GM12865 (cell line): ENCODE measurements at regions not wholly inside any gene's neighbourhood (a gene's known extent, or its start where the extent isn't known, plus 50 kb on each side); places are given as distances from the start of the nearest gene placed in this dataset.

Source experiments
- DNase-seq: peaks from one replicate; pipeline ENCODE4 v3.0.0; 2010; ENCODE audit warnings: low read depth
- H3K4me3 ChIP-seq: 2 replicates; pipeline ENCODE4 v1.5.1; 2011; ENCODE audit warnings: mild to moderate bottlenecking, low read depth, low read length, control low read depth
- TF ChIP-seq, protein P1 (sequence below): IDR thresholded peaks from 2 replicates; pipeline ENCODE4 v1.5.1; 2011; ENCODE audit warnings: low read length, control low read depth, low read depth, inconsistent platforms; ENCODE audit not compliant: insufficient read depth; ENCODE audit errors: missing control alignments

- TF ChIP-seq, protein P1, sequence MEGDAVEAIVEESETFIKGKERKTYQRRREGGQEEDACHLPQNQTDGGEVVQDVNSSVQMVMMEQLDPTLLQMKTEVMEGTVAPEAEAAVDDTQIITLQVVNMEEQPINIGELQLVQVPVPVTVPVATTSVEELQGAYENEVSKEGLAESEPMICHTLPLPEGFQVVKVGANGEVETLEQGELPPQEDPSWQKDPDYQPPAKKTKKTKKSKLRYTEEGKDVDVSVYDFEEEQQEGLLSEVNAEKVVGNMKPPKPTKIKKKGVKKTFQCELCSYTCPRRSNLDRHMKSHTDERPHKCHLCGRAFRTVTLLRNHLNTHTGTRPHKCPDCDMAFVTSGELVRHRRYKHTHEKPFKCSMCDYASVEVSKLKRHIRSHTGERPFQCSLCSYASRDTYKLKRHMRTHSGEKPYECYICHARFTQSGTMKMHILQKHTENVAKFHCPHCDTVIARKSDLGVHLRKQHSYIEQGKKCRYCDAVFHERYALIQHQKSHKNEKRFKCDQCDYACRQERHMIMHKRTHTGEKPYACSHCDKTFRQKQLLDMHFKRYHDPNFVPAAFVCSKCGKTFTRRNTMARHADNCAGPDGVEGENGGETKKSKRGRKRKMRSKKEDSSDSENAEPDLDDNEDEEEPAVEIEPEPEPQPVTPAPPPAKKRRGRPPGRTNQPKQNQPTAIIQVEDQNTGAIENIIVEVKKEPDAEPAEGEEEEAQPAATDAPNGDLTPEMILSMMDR, result no peak
- H3K4me3 ChIP-seq, result no peak overlapping the region
- DNase-seq, result no peak
Measured at GRCh38 chr2:18482666-18483065, 77.8 kb downstream of the RDH14 start.

- no peak for DNase-seq
- no peak overlapping the region for H3K4me3 ChIP-seq
- TF ChIP-seq, protein P1, result no peak
Measured at GRCh38 chr2:18479947-18480369, 80.5 kb downstream of the RDH14 start.

- no peak for DNase-seq
- TF ChIP-seq, protein P1, result no peak
- H3K4me3 ChIP-seq, result no peak overlapping the region
Measured at GRCh38 chr2:18477293-18477692, 83.2 kb downstream of the RDH14 start.

- no peak overlapping the region for H3K4me3 ChIP-seq
- DNase-seq, result no peak
- TF ChIP-seq, protein P1, result no peak
Measured at GRCh38 chr2:18476484-18476883, 84.0 kb downstream of the RDH14 start.

DNA sequence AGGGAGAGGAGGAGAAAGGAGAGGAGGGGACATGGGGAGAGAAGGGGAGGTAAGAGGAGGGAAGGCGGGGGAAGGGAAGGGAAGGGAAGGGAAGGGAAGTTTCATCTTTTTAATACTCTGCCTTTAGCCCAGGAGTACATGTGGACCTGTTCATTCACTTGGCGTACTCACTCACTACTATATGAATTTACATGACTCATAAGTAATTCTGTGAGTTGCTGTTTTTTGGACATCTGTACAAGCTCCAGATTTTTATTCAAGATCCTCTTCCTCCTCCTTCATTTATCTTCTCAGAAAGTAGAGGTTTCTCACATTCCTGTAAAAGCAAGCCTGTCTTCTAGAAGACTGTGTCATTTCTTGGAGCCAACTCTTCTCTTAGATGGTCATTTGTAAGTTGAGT is 84.6 kb downstream of the RDH14 start:
- H3K4me3 ChIP-seq, result no peak overlapping the region
- TF ChIP-seq, protein P1, result no peak
- no peak for DNase-seq

DNA sequence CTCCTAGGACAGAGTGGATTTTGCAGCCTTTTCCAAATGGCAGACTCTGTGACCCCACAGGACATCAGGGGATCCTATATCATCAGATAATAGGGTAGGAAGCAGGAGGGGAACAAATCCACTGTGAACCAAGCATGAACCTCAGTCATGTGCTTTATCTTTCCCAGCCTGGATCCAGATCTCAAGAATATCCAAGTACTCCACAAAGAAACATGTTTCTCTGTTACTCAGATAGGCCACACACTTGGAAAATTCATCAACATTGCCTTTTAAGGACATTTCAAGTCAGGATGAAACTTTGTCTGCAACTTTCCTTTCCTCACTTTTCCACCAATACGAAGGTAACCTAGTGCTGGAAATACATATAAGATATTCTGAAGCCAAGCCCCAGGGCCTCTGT is 85.8 kb downstream of the RDH14 start:
- no peak overlapping the region for H3K4me3 ChIP-seq
- TF ChIP-seq, protein P1, result no peak

DNA sequence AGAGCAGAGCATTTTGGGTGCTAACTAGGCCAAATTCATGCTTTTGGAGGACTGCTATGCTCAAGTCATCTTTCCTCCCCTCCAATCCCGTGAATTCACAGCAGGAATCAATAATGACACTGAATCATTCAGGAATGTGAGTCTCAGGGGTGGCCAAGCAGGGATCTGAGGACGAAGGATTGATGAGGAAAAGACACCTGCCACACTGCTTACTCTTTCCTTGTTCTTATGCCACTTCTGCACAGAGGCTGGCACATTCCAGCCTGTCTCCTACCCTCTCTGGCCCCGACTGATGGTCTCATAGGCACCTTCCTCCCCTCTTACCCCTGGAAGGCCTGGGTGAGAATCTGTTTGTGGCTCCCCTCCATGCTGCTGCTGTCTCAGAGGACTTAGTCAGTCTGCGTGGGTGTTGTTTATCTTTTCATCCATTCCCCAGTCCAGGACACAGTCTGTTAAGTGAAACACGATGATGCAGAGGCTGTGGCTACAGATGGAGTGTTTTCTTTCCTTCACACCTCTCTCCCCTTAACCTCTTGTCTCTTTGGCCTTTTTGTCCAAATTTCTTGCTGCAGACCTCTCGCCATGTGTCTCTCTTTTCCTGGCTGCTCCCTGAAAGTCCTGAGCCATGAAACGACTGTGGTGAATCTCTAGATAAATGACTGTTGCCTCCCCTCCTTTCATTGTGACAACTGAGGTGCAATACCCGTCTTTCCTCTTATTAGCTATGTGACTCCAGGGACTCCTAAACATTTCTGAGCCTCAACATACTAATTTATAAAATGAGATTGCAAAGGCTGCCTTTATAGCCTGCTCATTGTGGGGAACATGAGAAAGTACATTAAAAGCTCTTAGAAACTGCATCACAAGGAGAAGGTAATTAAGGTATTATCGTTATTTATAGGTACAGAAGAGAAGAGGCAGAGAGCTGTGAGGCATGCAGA is 86.9 kb downstream of the RDH14 start:
- no peak for DNase-seq
- TF ChIP-seq, protein P1, result no peak
- H3K4me3 ChIP-seq, result no peak overlapping the region

More for the DNA sequence above, 85.8 kb downstream of the RDH14 start:
- DNase-seq, result no peak
